ENCODE measurements at regions not wholly inside any gene's neighbourhood (a gene's known extent, or its start where the extent isn't known, plus 50 kb on each side); places are given as distances from the start of the nearest gene placed in this dataset.

DNA sequence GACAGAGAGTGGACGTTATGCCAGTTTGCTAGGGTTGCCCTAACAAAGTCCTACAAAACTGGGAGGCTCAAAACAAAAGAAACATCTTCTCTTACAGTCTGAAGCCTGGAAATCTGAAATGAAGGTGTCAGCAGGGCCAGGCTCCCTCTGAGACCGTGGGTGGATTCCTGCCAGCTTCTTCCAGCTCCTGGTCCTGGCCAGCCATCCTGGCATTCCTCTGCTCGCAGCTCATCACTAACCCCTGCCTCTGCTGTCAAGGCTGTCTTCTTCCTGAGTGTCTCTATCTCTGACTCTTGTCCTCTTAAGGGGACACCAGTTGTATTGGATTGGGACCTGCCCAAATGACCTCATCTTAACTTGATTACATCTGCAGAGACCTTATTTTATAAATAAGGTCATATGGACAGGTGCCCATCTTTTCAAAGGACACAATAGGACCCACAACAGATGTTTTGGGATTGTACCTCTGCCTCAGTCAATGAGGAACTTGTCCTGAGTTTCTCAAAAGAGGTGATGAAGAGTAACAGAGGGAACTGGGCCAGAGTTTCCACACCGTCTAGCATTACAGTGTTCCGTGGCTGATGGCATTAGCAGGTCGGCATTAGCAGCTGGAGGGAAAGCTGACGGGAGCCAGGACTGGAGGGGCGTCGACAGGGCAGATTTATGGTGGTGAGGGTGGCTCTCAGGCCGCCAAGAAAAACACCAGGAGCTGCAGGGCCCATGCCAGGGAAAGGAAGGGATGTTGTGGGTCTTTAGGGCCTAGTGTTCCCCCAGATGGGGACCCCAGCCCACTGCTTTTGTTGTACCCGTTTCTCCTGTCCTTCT, 157.3 kb downstream of the TBXT start:
- TF ChIP-seq, protein P1, sequence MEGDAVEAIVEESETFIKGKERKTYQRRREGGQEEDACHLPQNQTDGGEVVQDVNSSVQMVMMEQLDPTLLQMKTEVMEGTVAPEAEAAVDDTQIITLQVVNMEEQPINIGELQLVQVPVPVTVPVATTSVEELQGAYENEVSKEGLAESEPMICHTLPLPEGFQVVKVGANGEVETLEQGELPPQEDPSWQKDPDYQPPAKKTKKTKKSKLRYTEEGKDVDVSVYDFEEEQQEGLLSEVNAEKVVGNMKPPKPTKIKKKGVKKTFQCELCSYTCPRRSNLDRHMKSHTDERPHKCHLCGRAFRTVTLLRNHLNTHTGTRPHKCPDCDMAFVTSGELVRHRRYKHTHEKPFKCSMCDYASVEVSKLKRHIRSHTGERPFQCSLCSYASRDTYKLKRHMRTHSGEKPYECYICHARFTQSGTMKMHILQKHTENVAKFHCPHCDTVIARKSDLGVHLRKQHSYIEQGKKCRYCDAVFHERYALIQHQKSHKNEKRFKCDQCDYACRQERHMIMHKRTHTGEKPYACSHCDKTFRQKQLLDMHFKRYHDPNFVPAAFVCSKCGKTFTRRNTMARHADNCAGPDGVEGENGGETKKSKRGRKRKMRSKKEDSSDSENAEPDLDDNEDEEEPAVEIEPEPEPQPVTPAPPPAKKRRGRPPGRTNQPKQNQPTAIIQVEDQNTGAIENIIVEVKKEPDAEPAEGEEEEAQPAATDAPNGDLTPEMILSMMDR (IDR thresholded peaks at IDR 0.05; ENCODE audit: insufficient read depth, low read length), result no peak
- TF ChIP-seq, protein P2, sequence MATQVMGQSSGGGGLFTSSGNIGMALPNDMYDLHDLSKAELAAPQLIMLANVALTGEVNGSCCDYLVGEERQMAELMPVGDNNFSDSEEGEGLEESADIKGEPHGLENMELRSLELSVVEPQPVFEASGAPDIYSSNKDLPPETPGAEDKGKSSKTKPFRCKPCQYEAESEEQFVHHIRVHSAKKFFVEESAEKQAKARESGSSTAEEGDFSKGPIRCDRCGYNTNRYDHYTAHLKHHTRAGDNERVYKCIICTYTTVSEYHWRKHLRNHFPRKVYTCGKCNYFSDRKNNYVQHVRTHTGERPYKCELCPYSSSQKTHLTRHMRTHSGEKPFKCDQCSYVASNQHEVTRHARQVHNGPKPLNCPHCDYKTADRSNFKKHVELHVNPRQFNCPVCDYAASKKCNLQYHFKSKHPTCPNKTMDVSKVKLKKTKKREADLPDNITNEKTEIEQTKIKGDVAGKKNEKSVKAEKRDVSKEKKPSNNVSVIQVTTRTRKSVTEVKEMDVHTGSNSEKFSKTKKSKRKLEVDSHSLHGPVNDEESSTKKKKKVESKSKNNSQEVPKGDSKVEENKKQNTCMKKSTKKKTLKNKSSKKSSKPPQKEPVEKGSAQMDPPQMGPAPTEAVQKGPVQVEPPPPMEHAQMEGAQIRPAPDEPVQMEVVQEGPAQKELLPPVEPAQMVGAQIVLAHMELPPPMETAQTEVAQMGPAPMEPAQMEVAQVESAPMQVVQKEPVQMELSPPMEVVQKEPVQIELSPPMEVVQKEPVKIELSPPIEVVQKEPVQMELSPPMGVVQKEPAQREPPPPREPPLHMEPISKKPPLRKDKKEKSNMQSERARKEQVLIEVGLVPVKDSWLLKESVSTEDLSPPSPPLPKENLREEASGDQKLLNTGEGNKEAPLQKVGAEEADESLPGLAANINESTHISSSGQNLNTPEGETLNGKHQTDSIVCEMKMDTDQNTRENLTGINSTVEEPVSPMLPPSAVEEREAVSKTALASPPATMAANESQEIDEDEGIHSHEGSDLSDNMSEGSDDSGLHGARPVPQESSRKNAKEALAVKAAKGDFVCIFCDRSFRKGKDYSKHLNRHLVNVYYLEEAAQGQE (IDR thresholded peaks at IDR 0.05; ENCODE audit: insufficient replicate concordance, low read depth), result no peak

Data from HL-60 (cell line).